Neural progenitor cell (in vitro differentiated cells): ENCODE measurements at regions not wholly inside any gene's neighbourhood (a gene's known extent, or its start where the extent isn't known, plus 50 kb on each side); places are given as distances from the start of the nearest gene placed in this dataset.

Experiments used
- DNase-seq: peaks from one replicate; pipeline ENCODE4 v3.0.0-alpha.2; 2016; ENCODE audit warnings: low spot score
- H2AFZ ChIP-seq: fragments of 200-600 bp; sonication (generic); replicated peaks from 2 replicates; pipeline ENCODE4 v1.6.1; 2016; ENCODE audit warnings: antibody characterized with exemption
- H3F3A ChIP-seq: fragments of 200-600 bp; sonication (generic); 2 replicates; pipeline ENCODE4 v1.6.1; 2016; ENCODE audit warnings: antibody characterized with exemption, low read depth
- H3K27ac ChIP-seq: fragments of 200-600 bp; sonication (generic); 2 replicates; pipeline ENCODE4 v1.5.1; 2016; ENCODE audit warnings: mild to moderate bottlenecking
- H3K27me3 ChIP-seq: fragments of 200-600 bp; sonication (generic); 2 replicates; pipeline ENCODE4 v1.6.1; 2016; ENCODE audit warnings: mild to moderate bottlenecking, moderate library complexity
- H3K36me3 ChIP-seq: fragments of 200-600 bp; sonication (generic); 2 replicates; pipeline ENCODE4 v1.5.1; 2016
- H3K4me1 ChIP-seq: fragments of 200-600 bp; sonication (generic); 2 replicates; pipeline ENCODE4 v1.6.1; 2016; ENCODE audit warnings: mixed run types
- H3K4me2 ChIP-seq: fragments of 200-600 bp; sonication (generic); 2 replicates; pipeline ENCODE4 v1.6.1; 2016
- H3K4me3 ChIP-seq: fragments of 200-600 bp; sonication (generic); 2 replicates; pipeline ENCODE4 v1.5.1; 2016
- H3K79me2 ChIP-seq: fragments of 200-600 bp; sonication (generic); 2 replicates; pipeline ENCODE4 v1.6.1; 2016; ENCODE audit warnings: low read depth
- H3K9ac ChIP-seq: fragments of 200-600 bp; sonication (generic); 2 replicates; pipeline ENCODE4 v1.6.1; 2016
- H3K9me3 ChIP-seq: fragments of 200-600 bp; sonication (generic); 2 replicates; pipeline ENCODE4 v1.5.1; 2016; ENCODE audit warnings: low read depth
- H4K20me1 ChIP-seq: fragments of 200-600 bp; sonication (generic); 2 replicates; pipeline ENCODE4 v1.6.1; 2016; ENCODE audit warnings: low read depth
- H3K27ac Mint-ChIP-seq: 3 replicates; pipeline ENCODE4 v1.8.0; 2021; ENCODE audit warnings: mixed read lengths
- H3K27me3 Mint-ChIP-seq: 2 replicates; pipeline ENCODE4 v1.8.0; 2022; ENCODE audit warnings: low read depth, mild to moderate bottlenecking, inconsistent platforms, moderate library complexity, mixed read lengths; ENCODE audit not compliant: insufficient read depth
- H3K36me3 Mint-ChIP-seq: 3 replicates; pipeline ENCODE4 v1.8.0; 2021; ENCODE audit warnings: mixed read lengths
- H3K4me1 Mint-ChIP-seq: 3 replicates; pipeline ENCODE4 v1.8.0; 2021; ENCODE audit warnings: mixed read lengths
- H3K4me3 Mint-ChIP-seq: 3 replicates; pipeline ENCODE4 v1.8.0; 2021; ENCODE audit warnings: mild to moderate bottlenecking, moderate library complexity, mixed read lengths
- H3K9me3 Mint-ChIP-seq: 3 replicates; pipeline ENCODE4 v1.8.0; 2020; ENCODE audit warnings: mixed read lengths
- CTCF ChIP-seq: fragments of 200-600 bp; sonication (generic); IDR thresholded peaks from 2 replicates; pipeline ENCODE4 v1.5.1; 2017; ENCODE audit warnings: antibody characterized with exemption, mild to moderate bottlenecking
- EZH2 ChIP-seq: fragments of 200-600 bp; sonication (generic); IDR thresholded peaks from 2 replicates; pipeline ENCODE4 v1.6.1; 2017; ENCODE audit warnings: antibody characterized with exemption, mild to moderate bottlenecking, moderate library complexity
- EZH2phosphoT487 ChIP-seq: fragments of 200-600 bp; sonication (generic); IDR thresholded peaks from 2 replicates; pipeline ENCODE4 v1.6.1; 2017; ENCODE audit warnings: antibody characterized with exemption

DNA sequence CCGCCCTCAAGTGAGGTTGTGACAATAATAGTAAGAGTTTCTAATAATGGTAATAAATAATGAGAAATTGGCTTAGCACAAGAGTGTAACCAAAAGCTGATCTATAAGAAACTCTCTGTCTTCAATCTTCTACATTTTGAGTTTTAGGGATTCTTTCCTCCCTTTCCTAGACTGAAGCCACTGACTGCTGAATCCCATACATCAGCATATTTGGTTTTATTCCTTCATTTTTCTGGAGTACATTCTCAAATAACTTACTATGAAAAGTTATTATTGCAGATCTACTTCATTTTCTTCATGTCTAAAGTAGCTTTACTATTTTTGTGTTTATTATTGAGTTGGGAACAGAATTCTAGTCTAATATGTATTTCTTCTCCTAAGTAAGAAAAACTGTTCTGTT lies 49.9 kb upstream of the ADAD1 start:
- H4K20me1 ChIP-seq: no peaks in the 10 kb centered on the region
- H3K27me3 ChIP-seq: no peaks in the 10 kb centered on the region
- Mint-ChIP-seq H3K4me3 (no peak overlapping the region), H3K36me3 (peaks cover 4% of the 10 kb centered on the region), H3K27me3 (no peaks in the 10 kb centered on the region), H3K4me1 (no peaks in the 10 kb centered on the region), H3K27ac (no peak overlapping the region), H3K9me3 (no peaks in the 10 kb centered on the region)
- TF ChIP-seq CTCF (no peak), EZH2 (no peak), EZH2phosphoT487 (no peak)
- no peaks in the 10 kb centered on the region for H3F3A ChIP-seq
- H2AFZ ChIP-seq: no peak overlapping the region
- no peak overlapping the region for H3K4me3 ChIP-seq
- H3K4me1 ChIP-seq: peaks cover 21% of the 10 kb centered on the region
- no peaks in the 10 kb centered on the region for H3K79me2 ChIP-seq
- peaks cover 7% of the 10 kb centered on the region for H3K36me3 ChIP-seq
- DNase-seq: no peak
- H3K9ac ChIP-seq: no peak overlapping the region
- no peak overlapping the region for H3K4me2 ChIP-seq
- no peaks in the 10 kb centered on the region for H3K9me3 ChIP-seq
- no peak overlapping the region for H3K27ac ChIP-seq
